GM12891 (cell line): ENCODE measurements at regions not wholly inside any gene's neighbourhood (a gene's known extent, or its start where the extent isn't known, plus 50 kb on each side); places are given as distances from the start of the nearest gene placed in this dataset.

ENCODE experiments used
- PAX5 ChIP-seq: IDR thresholded peaks from 2 replicates; pipeline ENCODE4 v1.6.1; 2011; ENCODE audit warnings: low read length, moderate library complexity, mild to moderate bottlenecking; ENCODE audit not compliant: insufficient read depth, severe bottlenecking
- POLR2A ChIP-seq: IDR thresholded peaks from 2 replicates; pipeline ENCODE4 v1.6.1; 2011; ENCODE audit warnings: low read depth, low read length, control low read depth
- POLR2AphosphoS5 ChIP-seq: IDR thresholded peaks from 2 replicates; pipeline ENCODE4 v1.6.1; 2011; ENCODE audit warnings: low read depth, low read length, control low read depth
- POU2F2 ChIP-seq: IDR thresholded peaks from 2 replicates; pipeline ENCODE4 v1.6.1; 2011; ENCODE audit warnings: low read depth, mild to moderate bottlenecking, control low read depth, low read length, moderate library complexity
- SPI1 ChIP-seq: IDR thresholded peaks from 2 replicates; pipeline ENCODE4 v1.6.1; 2011; ENCODE audit warnings: low read depth, low read length, control low read depth
- TAF1 ChIP-seq: IDR thresholded peaks from 2 replicates; pipeline ENCODE4 v1.6.1; 2011; ENCODE audit warnings: low read depth, low read length, control low read depth

- TF ChIP-seq POLR2A (no peak), POLR2AphosphoS5 (no peak), SPI1 (no peak), TAF1 (no peak), PAX5 (no peak), POU2F2 (no peak)
Measured at GRCh38 chr6:75551367-75551952, 50.2 kb upstream of the SENP6 start.
